Endothelial cell of umbilical vein (primary cell): ENCODE measurements at regions not wholly inside any gene's neighbourhood (a gene's known extent, or its start where the extent isn't known, plus 50 kb on each side); places are given as distances from the start of the nearest gene placed in this dataset.

Experiments used
- BruUV-seq: library from RNA; stranded (reverse); fragments of 400-500 nt; replicated peaks from 2 replicates; lab custom pipeline; 2021; lab: Mats Ljungman, UMichigan
- CTCF ChIA-PET: fragments of 300-600, 350-600 bp; sonication (Branson Sonifier 250); formaldehyde crosslinking; loops from one replicate; lab custom pipeline; 2021; ENCODE audit warnings: antibody characterized with exemption, inconsistent platforms; lab: Charles Lee
- POLR2A ChIA-PET: fragments of 300-600, 350-600 bp; sonication (Branson Sonifier 250); formaldehyde crosslinking; loops from one replicate; lab custom pipeline; 2021; ENCODE audit warnings: antibody characterized with exemption, inconsistent platforms; lab: Charles Lee
- DNase-seq: peaks from one replicate; pipeline ENCODE4 v3.0.0-alpha.2; 2011; ENCODE audit warnings: low read depth, low spot score
- FAIRE-seq: peaks from 2 replicates; lab custom pipeline; 2011; peaks lifted over from hg19 to GRCh38; lab: Jason Lieb, UNC
- H2AFZ ChIP-seq: 2 replicates; pipeline ENCODE4 v1.6.0; 2012; ENCODE audit warnings: low read depth, low read length, control low read depth, inconsistent platforms
- H3K27ac ChIP-seq: 2 replicates; pipeline ENCODE4 v1.5.1; 2011; ENCODE audit warnings: low read depth, mild to moderate bottlenecking, control low read depth, low read length, moderate library complexity; ENCODE audit not compliant: insufficient read depth
- H3K27me3 ChIP-seq, 2 experiments: 2 replicates each; pipeline versions ENCODE4 v1.6.0 to v1.6.1; 2011; ENCODE audit warnings: low read length in 2 of 2, mixed read lengths in 1 of 2; ENCODE audit not compliant: control insufficient read depth in 2 of 2, insufficient read depth in 2 of 2
- H3K36me3 ChIP-seq, 2 experiments: 2 replicates in 1 of 2; 3 replicates in 1 of 2; pipeline ENCODE4 v1.5.1; 2011; ENCODE audit warnings: low read length in 2 of 2, mild to moderate bottlenecking in 1 of 2, moderate library complexity in 1 of 2; ENCODE audit not compliant: control insufficient read depth in 2 of 2, insufficient read depth in 2 of 2; ENCODE audit errors: extremely low read depth in 1 of 2
- H3K4me1 ChIP-seq: 3 replicates; pipeline ENCODE4 v1.5.1; 2011; ENCODE audit warnings: mild to moderate bottlenecking, low read length; ENCODE audit not compliant: control insufficient read depth, insufficient read depth; ENCODE audit errors: extremely low read depth
- H3K4me2 ChIP-seq: 2 replicates; pipeline ENCODE4 v1.6.1; 2011; ENCODE audit warnings: low read length, control low read depth, mixed read lengths; ENCODE audit not compliant: insufficient read depth
- H3K4me3 ChIP-seq, 3 experiments: fragments of 200-600 bp in 1 of 3; sonication (generic), shearing (Covaris generic) in 1 of 3; replicated peaks in 1 of 3; 2 replicates each; pipeline ENCODE4 v1.5.1; 2011 to 2016; ENCODE audit warnings: control low read depth in 3 of 3, low read length in 3 of 3, mild to moderate bottlenecking in 2 of 3, inconsistent platforms in 1 of 3, low read depth in 1 of 3, moderate library complexity in 1 of 3; ENCODE audit not compliant: insufficient read depth in 1 of 3
- H3K79me2 ChIP-seq: 2 replicates; pipeline ENCODE4 v1.6.0; 2012; ENCODE audit warnings: low read length, inconsistent platforms; ENCODE audit not compliant: control insufficient read depth, insufficient read depth
- H3K9ac ChIP-seq: replicated peaks from 2 replicates; pipeline ENCODE3; 2011; ENCODE audit warnings: low read length, control low read depth; ENCODE audit not compliant: insufficient read depth; ENCODE audit errors: extremely low read depth
- H3K9me1 ChIP-seq: replicated peaks from 3 replicates; pipeline ENCODE4 v1.6.0; 2011; ENCODE audit warnings: mild to moderate bottlenecking, low read length; ENCODE audit not compliant: control insufficient read depth, insufficient read depth; ENCODE audit errors: extremely low read depth
- H3K9me3 ChIP-seq: replicated peaks from 2 replicates; pipeline ENCODE4 v1.5.1; 2012; ENCODE audit warnings: low read length, inconsistent platforms; ENCODE audit not compliant: control insufficient read depth, insufficient read depth
- H4K20me1 ChIP-seq: replicated peaks from 2 replicates; pipeline ENCODE3; 2011; ENCODE audit warnings: mild to moderate bottlenecking, low read length; ENCODE audit not compliant: control insufficient read depth, insufficient read depth; ENCODE audit errors: extremely low read depth
- EZH2 ChIP-seq: IDR thresholded peaks from 2 replicates; pipeline ENCODE4 v1.6.1; 2012; ENCODE audit warnings: borderline replicate concordance, low read depth, mild to moderate bottlenecking, moderate library complexity, low read length, inconsistent platforms; ENCODE audit not compliant: severe bottlenecking
- FOS ChIP-seq: IDR thresholded peaks from 2 replicates; pipeline ENCODE4 v1.6.1; 2011; ENCODE audit warnings: mild to moderate bottlenecking, low read length, moderate library complexity, borderline replicate concordance; ENCODE audit not compliant: insufficient read depth
- GATA2 ChIP-seq: IDR thresholded peaks from 2 replicates; pipeline ENCODE4 v1.7.0; 2011; ENCODE audit warnings: low read depth, mild to moderate bottlenecking, moderate library complexity, mixed read lengths, low read length; ENCODE audit not compliant: insufficient read length, insufficient read depth
- JUN ChIP-seq: IDR thresholded peaks from 2 replicates; pipeline ENCODE4 v1.6.1; 2011; ENCODE audit warnings: borderline replicate concordance, low read depth; ENCODE audit not compliant: insufficient read length, insufficient read depth
- MYC ChIP-seq: IDR thresholded peaks from one replicate; pipeline ENCODE4 v1.6.1; 2011; ENCODE audit warnings: mild to moderate bottlenecking, low read depth, low read length
- POLR2A ChIP-seq: IDR thresholded peaks from 2 replicates; pipeline ENCODE4 v1.6.1; 2012; ENCODE audit warnings: low read depth, mild to moderate bottlenecking, control low read depth, low read length
- POLR2AphosphoS5 ChIP-seq: IDR thresholded peaks from 2 replicates; pipeline ENCODE4 v1.6.1; 2012; ENCODE audit warnings: low read depth, mild to moderate bottlenecking, control low read depth, low read length, moderate library complexity; ENCODE audit not compliant: insufficient read depth
- dilution Hi-C: fragments of 300-500 bp; cut with MboI; formaldehyde crosslinking; loops from one replicate; pipeline ENCODE4 v1.15.0; 2019; ENCODE audit warnings: low sequenced_read_pairs; ENCODE audit not compliant: extremely low pct_ligation_motif_present
- intact Hi-C: fragments of 100-400 bp; cut with micrococcal nuclease; formaldehyde crosslinking; loops from one replicate; pipeline ENCODE4 v1.10.0; 2022
- TF ChIP-seq, protein P1 (sequence below), 2 donors: IDR thresholded peaks; 1 replicate in 1 of 2; 2 replicates in 1 of 2; pipeline ENCODE4 v1.5.1; 2011; ENCODE audit warnings: low read length in 2 of 2, mild to moderate bottlenecking in 2 of 2, moderate library complexity in 2 of 2, control low read depth in 1 of 2, inconsistent platforms in 1 of 2, low read depth in 1 of 2; ENCODE audit not compliant: insufficient read depth in 1 of 2; ENCODE audit errors: extremely low read depth in 1 of 2
- TF ChIP-seq, protein P2 (sequence below): IDR thresholded peaks from 2 replicates; pipeline ENCODE4 v1.6.1; 2011; ENCODE audit not compliant: insufficient read depth, insufficient read length

- Histone ChIP-seq H3K4me2 (no peak overlapping the region), H3K79me2 (no peaks in the 10 kb centered on the region), H3K27me3 (no peaks in the 10 kb centered on the region), H3K36me3 (no peaks in the 10 kb centered on the region), H4K20me1 (no peaks in the 10 kb centered on the region), H3K9ac (peak overlapping the region; percentile 25), H3K9me1 (no peaks in the 10 kb centered on the region), H3K9me3 (no peaks in the 10 kb centered on the region), H2AFZ (no peak overlapping the region), H3K4me3 (no peak overlapping the region), H3K4me1 (peaks cover 42% of the 10 kb centered on the region), H3K27ac (peak overlapping the region; percentile 99)
- FAIRE-seq = no peak
- TF ChIP-seq FOS = no peak
- TF ChIP-seq, protein P1, sequence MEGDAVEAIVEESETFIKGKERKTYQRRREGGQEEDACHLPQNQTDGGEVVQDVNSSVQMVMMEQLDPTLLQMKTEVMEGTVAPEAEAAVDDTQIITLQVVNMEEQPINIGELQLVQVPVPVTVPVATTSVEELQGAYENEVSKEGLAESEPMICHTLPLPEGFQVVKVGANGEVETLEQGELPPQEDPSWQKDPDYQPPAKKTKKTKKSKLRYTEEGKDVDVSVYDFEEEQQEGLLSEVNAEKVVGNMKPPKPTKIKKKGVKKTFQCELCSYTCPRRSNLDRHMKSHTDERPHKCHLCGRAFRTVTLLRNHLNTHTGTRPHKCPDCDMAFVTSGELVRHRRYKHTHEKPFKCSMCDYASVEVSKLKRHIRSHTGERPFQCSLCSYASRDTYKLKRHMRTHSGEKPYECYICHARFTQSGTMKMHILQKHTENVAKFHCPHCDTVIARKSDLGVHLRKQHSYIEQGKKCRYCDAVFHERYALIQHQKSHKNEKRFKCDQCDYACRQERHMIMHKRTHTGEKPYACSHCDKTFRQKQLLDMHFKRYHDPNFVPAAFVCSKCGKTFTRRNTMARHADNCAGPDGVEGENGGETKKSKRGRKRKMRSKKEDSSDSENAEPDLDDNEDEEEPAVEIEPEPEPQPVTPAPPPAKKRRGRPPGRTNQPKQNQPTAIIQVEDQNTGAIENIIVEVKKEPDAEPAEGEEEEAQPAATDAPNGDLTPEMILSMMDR (IDR thresholded peaks at IDR 0.05; ENCODE audit: extremely low read depth in 1 of 2, insufficient read depth in 1 of 2, low read depth in 1 of 2, low read length in 2 of 2) = no peak
- no peak for TF ChIP-seq JUN
- TF ChIP-seq EZH2 = no peak
- TF ChIP-seq, protein P2, sequence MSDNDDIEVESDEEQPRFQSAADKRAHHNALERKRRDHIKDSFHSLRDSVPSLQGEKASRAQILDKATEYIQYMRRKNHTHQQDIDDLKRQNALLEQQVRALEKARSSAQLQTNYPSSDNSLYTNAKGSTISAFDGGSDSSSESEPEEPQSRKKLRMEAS = no peak
- TF ChIP-seq MYC = no peak
- TF ChIP-seq POLR2AphosphoS5 = no peak
- TF ChIP-seq GATA2 = no peak
- TF ChIP-seq POLR2A = no peak
- no TSS peak for BruUV-seq
- dilution Hi-C loops (no loop called here), intact Hi-C loops (no loop called here)
- DNase-seq = no peak
- POLR2A ChIA-PET = interaction anchor here (2.3 kb wide), 1 partner anchor 15 kb away, joined by 10 read pairs; no protein-coding TSS in a partner anchor
- CTCF ChIA-PET = interaction anchor here (0.9 to 2.7 kb wide), 11 partner anchors 10 to 384 kb away, joined by 3 to 20 read pairs (median 7); no protein-coding TSS in a partner anchor
Measured at GRCh38 chr16:86679490-86679889, 101.1 kb downstream of the FOXL1 start.
